Right lobe of liver (tissue), 6 donors: ENCODE measurements at regions not wholly inside any gene's neighbourhood (a gene's known extent, or its start where the extent isn't known, plus 50 kb on each side); places are given as distances from the start of the nearest gene placed in this dataset.
"Not testable (repeated sequence)": the region's sequence is repeated elsewhere in the genome, so short reads cannot be mapped to it uniquely, and the experiment has no call there.

Experiments
- ATAC-seq, 4 donors: fragments of 200-7000 bp; cut with Tn5 transposase; one replicate each; pipeline ENCODE4 v1.9.1; 2020; ENCODE audit warnings: mild to moderate bottlenecking in 4 of 4, moderate library complexity in 4 of 4
- DNase-seq, 3 donors: peaks; one replicate each; pipeline ENCODE4 v3.0.0-alpha.2; 2020
- H3K27ac ChIP-seq, 3 donors: fragments of 200-600 bp; one replicate each; pipeline ENCODE4 v1.8.0; 2022
- H3K27me3 ChIP-seq, 2 donors: fragments of 200-600 bp; one replicate each; pipeline ENCODE4 v1.8.0; 2022
- H3K36me3 ChIP-seq, 4 donors: fragments of 200-600 bp; sonication (generic) in 1 of 4; one replicate each; pipeline versions ENCODE4 v1.5.1 to v1.8.0; 2017 to 2022; ENCODE audit warnings: control low read depth in 1 of 4
- H3K4me1 ChIP-seq, 4 donors: fragments of 200-600 bp; sonication (generic) in 1 of 4; one replicate each; pipeline versions ENCODE4 v1.5.1 to v1.8.0; 2017 to 2022; ENCODE audit warnings: control low read depth in 1 of 4
- H3K4me3 ChIP-seq, 3 donors: fragments of 200-600 bp; one replicate each; pipeline ENCODE4 v1.8.0; 2022
- H3K9me3 ChIP-seq, 4 donors: fragments of 200-600 bp; sonication (generic) in 1 of 4; one replicate each; pipeline versions ENCODE4 v1.5.1 to v1.8.0; 2017 to 2022; ENCODE audit warnings: control low read depth in 1 of 4
- CTCF ChIP-seq, 4 donors: fragments of 200-600 bp in 3 of 4; fragments of 450-650 bp in 1 of 4; IDR thresholded peaks; one replicate each; pipeline versions ENCODE4 v1.5.1 to v1.8.0; 2016 to 2022; ENCODE audit warnings: antibody characterized with exemption in 4 of 4, mild to moderate bottlenecking in 2 of 4
- POLR2A ChIP-seq: fragments of 450-650 bp; IDR thresholded peaks from one replicate; pipeline ENCODE4 v1.6.1; 2017; ENCODE audit warnings: antibody characterized with exemption, mild to moderate bottlenecking
- WGBS: methylation state at CpG from one replicate; pipeline ENCODE4 v1.1.6; 2018; ENCODE audit warnings: low coverage, low lambda C conversion rate; ENCODE audit not compliant: insufficient coverage; ENCODE audit errors: missing lambda C conversion rate; 5-methylcytosine and 5-hydroxymethylcytosine counted together
- intact Hi-C, 2 donors: fragments of 100-400 bp; cut with DNase I; formaldehyde crosslinking; loops; one replicate each; pipeline versions ENCODE4 v1.11.2 to v1.14.1; 2022
- donor health status: DM: no; HTN: yes; CAD: no.
- donor health status: DM: no; HTN: no; CAD: no.
- donor health status: DM: no; HTN: no; CAD: no.
- donor health status: DM: no; HTN: yes; CAD: no.
- donor health status: DM: no; HTN: yes; CAD: no.

GRCh38 chr3:187813198-187813597 is 67.9 kb upstream of the BCL6 start:
- no peak overlapping the region for H3K27ac ChIP-seq
- TF ChIP-seq POLR2A: no peak
- TF ChIP-seq CTCF (IDR thresholded peaks at IDR 0.05): no peak
- intact Hi-C loops: no loop called here
- H3K36me3 ChIP-seq: no peaks in the 10 kb centered on the region
- H3K4me1 ChIP-seq: peaks cover 0 to 27% (median 6%) of the 10 kb centered on the region in 4 donors
- no peaks in the 10 kb centered on the region for H3K27me3 ChIP-seq
- DNase-seq (no peak), ATAC-seq (peak in 1 of 4 donors; percentile 39)
- no peak overlapping the region for H3K4me3 ChIP-seq
- H3K9me3 ChIP-seq: no peaks in the 10 kb centered on the region
- WGBS: 29% methylated on average over 1 of the region's 1 CpG

- H3K27me3 ChIP-seq, DNase-seq, H3K27ac ChIP-seq, H3K4me3 ChIP-seq, H3K4me1 ChIP-seq, ATAC-seq, intact Hi-C loops, H3K36me3 ChIP-seq, H3K9me3 ChIP-seq: not testable (repeated sequence)
- 95% methylated on average over 3 of the region's 3 CpGs for WGBS
Observed at GRCh38 chr3:187817766-187818165, 72.5 kb upstream of the BCL6 start.

- no peak overlapping the region for H3K4me3 ChIP-seq
- H3K27ac ChIP-seq: no peak overlapping the region
- H3K9me3 ChIP-seq: no peaks in the 10 kb centered on the region
- no peaks in the 10 kb centered on the region for H3K27me3 ChIP-seq
- DNase-seq (no peak), ATAC-seq (no peak)
- no peaks in the 10 kb centered on the region for H3K4me1 ChIP-seq
- intact Hi-C loops: no loop called here
- 80% methylated on average over 1 of the region's 2 CpGs for WGBS
- H3K36me3 ChIP-seq: no peaks in the 10 kb centered on the region
- no peak for TF ChIP-seq POLR2A
- no peak for TF ChIP-seq CTCF (IDR thresholded peaks at IDR 0.05)
Observed at GRCh38 chr3:187821616-187822317, 76.5 kb upstream of the BCL6 start.

- no peak for TF ChIP-seq CTCF (IDR thresholded peaks at IDR 0.05)
- TF ChIP-seq POLR2A: no peak
- Histone ChIP-seq H3K4me3 (no peak overlapping the region), H3K27ac (no peak overlapping the region), H3K9me3 (no peaks in the 10 kb centered on the region), H3K36me3 (no peaks in the 10 kb centered on the region), H3K27me3 (no peaks in the 10 kb centered on the region), H3K4me1 (no peaks in the 10 kb centered on the region)
- no peak for ATAC-seq
- DNase-seq: no peak
- intact Hi-C loops: no loop called here
Observed at GRCh38 chr3:187822402-187822801, 77.1 kb upstream of the BCL6 start.

GRCh38 chr3:187823746-187824145 is 78.5 kb upstream of the BCL6 start:
- Histone ChIP-seq H3K9me3 (no peaks in the 10 kb centered on the region), H3K4me1 (no peaks in the 10 kb centered on the region), H3K27me3 (no peaks in the 10 kb centered on the region), H3K4me3 (no peak overlapping the region), H3K36me3 (no peaks in the 10 kb centered on the region), H3K27ac (no peak overlapping the region)
- intact Hi-C loops: no loop called here
- TF ChIP-seq CTCF (IDR thresholded peaks at IDR 0.05) (no peak), POLR2A (no peak)
- 93% methylated on average over 2 of the region's 2 CpGs for WGBS
- no peak for ATAC-seq
- no peak for DNase-seq
